ENCODE measurements at regions not wholly inside any gene's neighbourhood (a gene's known extent, or its start where the extent isn't known, plus 50 kb on each side); places are given as distances from the start of the nearest gene placed in this dataset.

DNA sequence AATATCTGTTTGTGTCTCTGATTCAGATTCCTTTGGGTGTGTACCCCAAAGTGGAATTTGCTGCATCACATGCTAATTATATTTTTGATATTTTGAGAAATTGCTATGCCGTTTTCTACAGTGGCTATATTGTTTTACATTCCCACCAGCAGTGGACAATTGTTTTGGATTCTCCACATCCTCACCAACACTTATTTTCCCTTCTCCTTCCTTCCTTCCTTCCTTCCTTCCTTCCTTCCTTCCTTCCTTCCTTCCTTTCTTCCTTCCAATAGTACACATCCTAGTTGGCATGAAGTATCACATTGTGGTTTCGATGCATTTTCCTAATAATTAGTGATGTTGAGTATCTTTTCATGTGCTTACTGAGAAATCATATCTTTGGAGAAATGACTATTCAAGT lies 535.5 kb downstream of the SH2D4B start:
- intact Hi-C loops (cut with DNase I; ENCODE audit: low total_unique reads): no loop called here

GRCh38 chr10:81081887-81082620 lies 544.4 kb downstream of the SH2D4B start:
- DNase-seq (no peak), ATAC-seq (no peak)
- no peaks in the 10 kb centered on the region for H3K4me1 ChIP-seq
- H3K4me3 ChIP-seq: no peak overlapping the region
- in situ Hi-C loops (cut with MboI; ENCODE audit: low sequenced_read_pairs in 4 of 4): no loop called here
- no peaks in the 10 kb centered on the region for H3K36me3 ChIP-seq
- H3K9me3 ChIP-seq: no peaks in the 10 kb centered on the region
- no peak overlapping the region for H3K27ac ChIP-seq
- TF ChIP-seq POLR2A (IDR thresholded peaks at IDR 0.05) (no peak), CTCF (IDR thresholded peaks at IDR 0.05 in 4 of 5, conservative IDR thresholded peaks at IDR 0.05 in 1 of 5) (no peak)
- no peaks in the 10 kb centered on the region for H3K27me3 ChIP-seq
- intact Hi-C loops (cut with DNase I; ENCODE audit: low total_unique reads): no loop called here

More for the DNA sequence above, 535.5 kb downstream of the SH2D4B start:
- no peaks in the 10 kb centered on the region for H3K4me1 ChIP-seq
- TF ChIP-seq CTCF (IDR thresholded peaks at IDR 0.05 in 4 of 5, conservative IDR thresholded peaks at IDR 0.05 in 1 of 5) (no peak), POLR2A (IDR thresholded peaks at IDR 0.05) (no peak)
- H3K27ac ChIP-seq: no peak overlapping the region
- H3K27me3 ChIP-seq: no peaks in the 10 kb centered on the region
- H3K9me3 ChIP-seq: no peaks in the 10 kb centered on the region
- no peak overlapping the region for H3K4me3 ChIP-seq
- DNase-seq (no peak), ATAC-seq (no peak)
- in situ Hi-C loops (cut with MboI; ENCODE audit: low sequenced_read_pairs in 4 of 4): no loop called here
- H3K36me3 ChIP-seq: no peaks in the 10 kb centered on the region

- intact Hi-C loops (cut with DNase I; ENCODE audit: low total_unique reads) (no loop called here), in situ Hi-C loops (cut with MboI; ENCODE audit: low sequenced_read_pairs in 4 of 4) (no loop called here)
Observed at GRCh38 chr10:81082621-81083376, 545.1 kb downstream of the SH2D4B start.

DNA sequence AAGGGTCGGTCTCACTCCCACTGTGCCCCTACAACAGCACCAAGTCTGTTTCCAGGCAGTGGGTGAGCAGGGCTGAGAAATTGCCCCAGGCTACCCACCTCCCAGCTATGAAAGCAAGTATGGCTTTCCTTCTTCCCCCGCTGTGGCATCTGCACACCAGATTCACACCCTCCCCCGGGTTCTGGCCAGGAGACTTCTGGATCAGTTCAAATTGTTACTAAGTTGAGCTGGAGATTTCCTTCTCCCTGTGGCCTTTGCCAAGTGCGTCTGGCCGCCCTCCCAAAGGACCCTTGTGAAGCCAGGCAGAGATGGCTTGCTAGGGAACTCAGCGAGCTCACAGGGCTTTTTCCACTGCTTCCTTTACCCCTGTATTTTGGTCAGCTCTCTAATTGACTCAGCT lies 555.4 kb downstream of the SH2D4B start:
- Histone ChIP-seq H3K27ac (no peak overlapping the region), H3K4me1 (no peaks in the 10 kb centered on the region), H3K36me3 (no peaks in the 10 kb centered on the region), H3K4me3 (no peak overlapping the region), H3K9me3 (no peaks in the 10 kb centered on the region), H3K27me3 (no peaks in the 10 kb centered on the region)
- no peak for DNase-seq
- in situ Hi-C loops (cut with MboI; ENCODE audit: low sequenced_read_pairs in 4 of 4): no loop called here
- TF ChIP-seq CTCF (IDR thresholded peaks at IDR 0.05 in 4 of 5, conservative IDR thresholded peaks at IDR 0.05 in 1 of 5) (no peak), POLR2A (IDR thresholded peaks at IDR 0.05) (no peak)
- ATAC-seq: no peak
- intact Hi-C loops (cut with DNase I; ENCODE audit: low total_unique reads): no loop called here

More at GRCh38 chr10:81082621-81083376, 545.1 kb downstream of the SH2D4B start:
- H3K9me3 ChIP-seq: no peaks in the 10 kb centered on the region
- H3K4me1 ChIP-seq: no peaks in the 10 kb centered on the region
- H3K27me3 ChIP-seq: no peaks in the 10 kb centered on the region
- DNase-seq (no peak), ATAC-seq (no peak)
- no peak overlapping the region for H3K27ac ChIP-seq
- no peaks in the 10 kb centered on the region for H3K36me3 ChIP-seq
- H3K4me3 ChIP-seq: no peak overlapping the region
- TF ChIP-seq POLR2A (IDR thresholded peaks at IDR 0.05) (no peak), CTCF (IDR thresholded peaks at IDR 0.05 in 4 of 5, conservative IDR thresholded peaks at IDR 0.05 in 1 of 5) (no peak)
